ENCODE measurements at regions not wholly inside any gene's neighbourhood (a gene's known extent, or its start where the extent isn't known, plus 50 kb on each side); places are given as distances from the start of the nearest gene placed in this dataset.
"Not testable (repeated sequence)": the region's sequence is repeated elsewhere in the genome, so short reads cannot be mapped to it uniquely, and the experiment has no call there.

- no peak for DNase-seq
These were observed 52.5 kb downstream of the RHOB start for GRCh38 chr2:20499387-20499786.

DNA sequence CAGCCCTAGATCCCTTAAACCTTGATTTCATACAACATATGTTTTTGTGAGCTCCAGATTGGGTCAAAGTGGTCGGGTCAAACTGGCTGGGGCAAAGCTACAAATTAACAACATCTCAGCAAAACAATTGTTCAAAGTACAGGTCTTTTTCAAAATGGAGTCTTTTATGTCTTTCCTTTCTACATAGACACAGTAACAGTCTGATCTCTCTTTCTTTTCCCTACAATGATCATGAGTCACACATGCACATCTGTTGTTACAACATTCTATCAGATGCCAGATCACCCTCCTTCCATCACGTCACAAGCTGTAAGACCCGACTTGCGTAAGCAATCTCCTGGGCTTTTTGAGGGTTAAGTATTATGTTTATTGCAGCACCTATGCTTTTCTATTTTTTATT, 55.1 kb downstream of the RHOB start:
- no peak for DNase-seq

GRCh38 chr2:20502496-20502895, 55.6 kb downstream of the RHOB start:
- not testable (repeated sequence) for DNase-seq

- DNase-seq, result no peak
These were observed 57.3 kb downstream of the RHOB start for GRCh38 chr2:20504174-20504573.

GRCh38 chr2:20506201-20506685, 59.4 kb downstream of the RHOB start:
- DNase-seq, result no peak

GRCh38 chr2:20507166-20507692, 60.4 kb downstream of the RHOB start:
- no peak for DNase-seq

- DNase-seq, result no peak
These were observed 60.8 kb downstream of the RHOB start for GRCh38 chr2:20507711-20508110.

DNA sequence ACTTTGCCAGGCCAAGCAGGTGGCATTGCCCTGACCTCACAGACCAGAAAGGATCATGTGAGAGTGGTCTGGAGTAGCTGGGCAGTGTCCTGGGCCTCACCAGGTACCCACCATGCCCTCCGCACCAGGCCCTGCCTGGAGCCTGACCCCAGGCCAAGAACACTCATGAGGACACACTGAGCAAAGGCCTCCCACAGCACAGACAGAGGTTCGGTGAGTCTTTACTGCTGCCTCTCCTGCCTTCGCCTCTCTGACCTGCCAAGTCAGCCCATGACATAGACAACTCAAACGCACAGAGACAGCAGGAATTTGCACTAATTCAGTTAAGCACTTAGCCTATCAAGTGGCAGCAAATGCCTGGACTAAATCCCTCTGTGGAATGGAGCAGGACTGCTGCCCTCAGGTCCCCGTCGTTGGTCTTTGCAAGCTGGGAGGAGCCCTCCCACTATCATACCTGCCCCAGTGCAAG, 62.5 kb downstream of the RHOB start:
- DNase-seq, result peak; percentile 46

GRCh38 chr2:20509770-20510490, 63.1 kb downstream of the RHOB start:
- no peak for DNase-seq

DNA sequence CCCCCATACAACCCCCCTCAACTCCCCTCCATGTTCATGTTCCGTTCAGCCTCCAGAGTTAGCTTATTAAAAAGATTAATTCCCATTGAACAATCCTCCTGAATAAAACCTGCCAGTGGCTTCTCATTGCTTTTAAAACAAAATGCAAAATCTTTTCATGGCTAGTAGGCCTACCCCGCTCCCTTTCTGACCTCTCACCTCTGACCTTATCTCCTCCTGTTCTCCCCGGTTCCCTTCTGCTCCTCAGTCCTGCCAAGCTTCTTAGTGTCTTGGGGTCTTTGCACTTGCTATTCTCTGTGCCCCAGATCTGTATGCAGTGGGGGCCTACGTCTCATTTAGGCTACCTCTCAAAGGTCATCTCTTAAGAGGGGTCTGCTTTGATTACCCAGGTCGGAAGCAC, 64.3 kb downstream of the RHOB start:
- DNase-seq, result no peak

GRCh38 chr2:20512061-20512605, 65.3 kb downstream of the RHOB start:
- DNase-seq, result no peak

GRCh38 chr2:20513946-20514345, 67.1 kb downstream of the RHOB start:
- DNase-seq, result no peak

DNA sequence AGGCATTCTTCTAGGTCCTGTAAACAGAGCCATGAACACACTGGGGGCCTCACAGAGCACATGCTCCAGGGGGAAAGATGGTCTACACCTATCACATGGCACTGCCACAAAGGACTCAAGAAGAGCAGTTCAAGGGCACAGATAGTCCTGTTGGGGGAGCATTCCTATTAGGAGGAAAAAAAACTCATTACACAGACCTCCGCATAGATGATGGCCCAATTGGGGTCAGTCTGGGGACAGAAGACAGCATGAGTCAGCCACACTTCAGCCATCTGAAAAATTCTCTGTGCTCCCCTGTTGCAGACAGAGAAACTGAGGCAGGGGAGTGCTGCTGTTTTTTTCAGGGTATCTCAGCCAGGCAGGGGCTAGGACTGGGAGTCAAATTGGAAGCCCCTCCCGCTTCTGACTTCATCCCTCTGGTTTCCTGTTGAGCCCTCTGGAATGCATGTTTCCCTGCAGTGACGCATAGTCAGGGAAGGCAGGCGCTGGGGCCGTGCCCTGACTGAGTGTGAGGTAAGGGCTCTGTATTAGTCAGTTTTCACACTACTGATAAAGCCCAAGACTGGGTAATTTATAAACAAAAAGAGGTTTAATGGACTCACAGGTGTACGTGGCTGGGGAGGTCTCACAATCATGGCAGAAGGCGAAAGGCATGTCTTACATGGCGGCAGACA, 67.9 kb downstream of the RHOB start:
- no peak for DNase-seq

GRCh38 chr2:20515290-20516220, 68.7 kb downstream of the RHOB start:
- DNase-seq, result no peak

- DNase-seq, result no peak
These were observed 69.4 kb downstream of the RHOB start for GRCh38 chr2:20516291-20516645.

GRCh38 chr2:20516646-20517341, 69.9 kb downstream of the RHOB start:
- no peak for DNase-seq

GRCh38 chr2:20519309-20519708, 72.4 kb downstream of the RHOB start:
- DNase-seq, result no peak

GRCh38 chr2:20520128-20520527, 73.3 kb downstream of the RHOB start:
- no peak for DNase-seq

- DNase-seq, result no peak
These were observed 74.3 kb downstream of the RHOB start for GRCh38 chr2:20521193-20521592.

GRCh38 chr2:20521682-20522189, 74.9 kb downstream of the RHOB start:
- DNase-seq, result no peak

GRCh38 chr2:20523073-20523798, 76.4 kb downstream of the RHOB start:
- DNase-seq, result no peak
